ENCODE measurements at regions not wholly inside any gene's neighbourhood (a gene's known extent, or its start where the extent isn't known, plus 50 kb on each side); places are given as distances from the start of the nearest gene placed in this dataset.

- TF ChIP-seq, protein P1, sequence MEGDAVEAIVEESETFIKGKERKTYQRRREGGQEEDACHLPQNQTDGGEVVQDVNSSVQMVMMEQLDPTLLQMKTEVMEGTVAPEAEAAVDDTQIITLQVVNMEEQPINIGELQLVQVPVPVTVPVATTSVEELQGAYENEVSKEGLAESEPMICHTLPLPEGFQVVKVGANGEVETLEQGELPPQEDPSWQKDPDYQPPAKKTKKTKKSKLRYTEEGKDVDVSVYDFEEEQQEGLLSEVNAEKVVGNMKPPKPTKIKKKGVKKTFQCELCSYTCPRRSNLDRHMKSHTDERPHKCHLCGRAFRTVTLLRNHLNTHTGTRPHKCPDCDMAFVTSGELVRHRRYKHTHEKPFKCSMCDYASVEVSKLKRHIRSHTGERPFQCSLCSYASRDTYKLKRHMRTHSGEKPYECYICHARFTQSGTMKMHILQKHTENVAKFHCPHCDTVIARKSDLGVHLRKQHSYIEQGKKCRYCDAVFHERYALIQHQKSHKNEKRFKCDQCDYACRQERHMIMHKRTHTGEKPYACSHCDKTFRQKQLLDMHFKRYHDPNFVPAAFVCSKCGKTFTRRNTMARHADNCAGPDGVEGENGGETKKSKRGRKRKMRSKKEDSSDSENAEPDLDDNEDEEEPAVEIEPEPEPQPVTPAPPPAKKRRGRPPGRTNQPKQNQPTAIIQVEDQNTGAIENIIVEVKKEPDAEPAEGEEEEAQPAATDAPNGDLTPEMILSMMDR (IDR thresholded peaks at IDR 0.05) = no peak
- no peak for TF ChIP-seq JUN (CRISPR knock-in tag; IDR thresholded peaks at IDR 0.05)
- TF ChIP-seq MAX (CRISPR knock-in tag; IDR thresholded peaks at IDR 0.05) = no peak
- TF ChIP-seq USF2 (CRISPR knock-in tag; IDR thresholded peaks at IDR 0.05) = no peak
- TF ChIP-seq CREB1 (CRISPR knock-in tag; IDR thresholded peaks at IDR 0.05) = no peak
- TF ChIP-seq FOXJ3 (CRISPR knock-in tag; IDR thresholded peaks at IDR 0.05; ENCODE audit: borderline replicate concordance) = no peak
- no peak for TF ChIP-seq ZNF121 (CRISPR knock-in tag; IDR thresholded peaks at IDR 0.05)
- no peak for TF ChIP-seq ESRRA (CRISPR knock-in tag; IDR thresholded peaks at IDR 0.05; ENCODE audit: borderline replicate concordance)
- TF ChIP-seq, protein P2, sequence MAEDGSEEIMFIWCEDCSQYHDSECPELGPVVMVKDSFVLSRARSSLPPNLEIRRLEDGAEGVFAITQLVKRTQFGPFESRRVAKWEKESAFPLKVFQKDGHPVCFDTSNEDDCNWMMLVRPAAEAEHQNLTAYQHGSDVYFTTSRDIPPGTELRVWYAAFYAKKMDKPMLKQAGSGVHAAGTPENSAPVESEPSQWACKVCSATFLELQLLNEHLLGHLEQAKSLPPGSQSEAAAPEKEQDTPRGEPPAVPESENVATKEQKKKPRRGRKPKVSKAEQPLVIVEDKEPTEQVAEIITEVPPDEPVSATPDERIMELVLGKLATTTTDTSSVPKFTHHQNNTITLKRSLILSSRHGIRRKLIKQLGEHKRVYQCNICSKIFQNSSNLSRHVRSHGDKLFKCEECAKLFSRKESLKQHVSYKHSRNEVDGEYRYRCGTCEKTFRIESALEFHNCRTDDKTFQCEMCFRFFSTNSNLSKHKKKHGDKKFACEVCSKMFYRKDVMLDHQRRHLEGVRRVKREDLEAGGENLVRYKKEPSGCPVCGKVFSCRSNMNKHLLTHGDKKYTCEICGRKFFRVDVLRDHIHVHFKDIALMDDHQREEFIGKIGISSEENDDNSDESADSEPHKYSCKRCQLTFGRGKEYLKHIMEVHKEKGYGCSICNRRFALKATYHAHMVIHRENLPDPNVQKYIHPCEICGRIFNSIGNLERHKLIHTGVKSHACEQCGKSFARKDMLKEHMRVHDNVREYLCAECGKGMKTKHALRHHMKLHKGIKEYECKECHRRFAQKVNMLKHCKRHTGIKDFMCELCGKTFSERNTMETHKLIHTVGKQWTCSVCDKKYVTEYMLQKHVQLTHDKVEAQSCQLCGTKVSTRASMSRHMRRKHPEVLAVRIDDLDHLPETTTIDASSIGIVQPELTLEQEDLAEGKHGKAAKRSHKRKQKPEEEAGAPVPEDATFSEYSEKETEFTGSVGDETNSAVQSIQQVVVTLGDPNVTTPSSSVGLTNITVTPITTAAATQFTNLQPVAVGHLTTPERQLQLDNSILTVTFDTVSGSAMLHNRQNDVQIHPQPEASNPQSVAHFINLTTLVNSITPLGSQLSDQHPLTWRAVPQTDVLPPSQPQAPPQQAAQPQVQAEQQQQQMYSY (CRISPR knock-in tag; IDR thresholded peaks at IDR 0.05) = no peak
- TF ChIP-seq TEAD4 (CRISPR knock-in tag; IDR thresholded peaks at IDR 0.05) = no peak
- TF ChIP-seq NFE2L1 (CRISPR knock-in tag; IDR thresholded peaks at IDR 0.05) = no peak
Measured at GRCh38 chr13:55090612-55091011, 2050.1 kb upstream of the PRR20A start.
